HK-2 (cell line): ENCODE measurements at regions not wholly inside any gene's neighbourhood (a gene's known extent, or its start where the extent isn't known, plus 50 kb on each side); places are given as distances from the start of the nearest gene placed in this dataset.

Experiments
- DNase-seq: peaks from one replicate; pipeline ENCODE4 v3.0.0-alpha.2; 2018; ENCODE audit not compliant: unreplicated experiment

DNA sequence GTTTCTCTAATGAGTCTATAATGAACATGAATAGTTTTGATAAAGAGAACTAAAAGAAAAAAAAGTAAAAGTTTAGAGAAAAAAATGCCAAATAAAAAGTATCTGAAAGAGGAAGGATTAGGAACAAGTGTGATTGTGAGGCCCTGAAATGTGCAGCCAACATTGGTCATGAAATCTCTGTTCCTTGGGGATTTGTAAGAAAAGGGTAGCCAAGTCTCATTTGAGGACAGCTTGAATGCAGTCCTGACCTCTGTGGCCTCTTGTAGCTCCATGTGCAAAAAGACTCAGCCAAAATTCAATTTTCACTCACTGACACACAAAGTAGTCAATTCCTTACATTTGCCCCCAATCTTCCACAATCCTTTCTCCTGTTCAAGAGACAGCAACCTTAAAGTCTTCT, 167.9 kb downstream of the KLF12 start:
- no peak for DNase-seq

GRCh38 chr13:73962284-73962683, 171.9 kb downstream of the KLF12 start:
- DNase-seq = no peak

GRCh38 chr13:73961181-73961580, 173.0 kb downstream of the KLF12 start:
- no peak for DNase-seq

GRCh38 chr13:73960474-73960873, 173.7 kb downstream of the KLF12 start:
- DNase-seq = no peak

DNA sequence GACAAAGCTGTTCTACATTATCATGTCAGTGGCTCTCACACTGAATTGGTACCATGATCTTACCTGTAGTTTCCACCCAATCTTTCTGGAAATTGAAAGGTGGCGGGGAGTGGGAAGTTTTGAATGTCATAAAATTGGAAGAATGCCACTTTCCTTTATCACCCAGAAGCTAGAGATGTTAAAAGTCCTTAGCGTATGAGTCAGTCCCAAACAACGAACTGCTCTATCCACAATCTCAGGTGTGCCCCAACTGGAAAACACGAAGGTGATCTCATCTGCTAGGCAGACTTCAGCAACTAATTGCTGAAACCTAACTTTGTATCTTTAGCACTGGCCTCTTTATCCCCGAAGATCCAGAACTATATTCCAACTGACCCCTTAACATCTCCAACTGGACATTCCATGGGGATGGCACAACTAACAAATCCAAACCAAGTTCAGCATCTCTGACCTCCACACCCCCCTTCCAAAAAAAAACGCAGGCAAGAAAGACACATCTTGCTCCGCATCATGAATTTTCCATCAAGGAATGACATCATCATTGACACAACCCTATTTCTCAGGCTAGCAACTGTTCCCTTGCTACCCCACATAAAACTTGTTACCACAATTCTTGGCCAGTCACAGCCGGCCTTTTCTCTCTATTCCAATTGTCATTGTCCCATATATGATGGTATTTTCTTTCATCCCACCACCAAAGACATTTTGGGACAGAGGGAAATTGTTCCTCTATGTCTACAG, 175.4 kb downstream of the KLF12 start:
- no peak for DNase-seq

DNA sequence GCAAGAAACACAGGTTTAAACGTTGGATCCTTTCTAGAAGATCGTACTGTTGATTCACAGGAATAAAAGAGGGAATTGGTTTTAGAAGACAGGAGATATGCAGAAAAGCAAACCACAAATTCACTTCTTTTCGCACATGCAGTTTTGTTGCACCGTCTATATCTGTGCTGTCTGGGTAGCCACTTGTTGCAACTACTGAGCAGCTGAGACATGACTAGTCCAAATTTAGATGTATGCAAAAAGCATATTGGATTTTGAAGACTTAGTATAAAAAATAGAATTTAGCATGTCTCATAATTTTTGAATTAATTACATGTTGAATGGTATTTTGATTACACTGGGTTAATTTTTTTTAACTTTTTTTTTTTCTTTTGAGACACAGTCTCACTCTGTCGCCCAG, 176.3 kb downstream of the KLF12 start:
- no peak for DNase-seq

- no peak for DNase-seq
Observed at GRCh38 chr13:73956795-73957408, 177.3 kb downstream of the KLF12 start.

DNA sequence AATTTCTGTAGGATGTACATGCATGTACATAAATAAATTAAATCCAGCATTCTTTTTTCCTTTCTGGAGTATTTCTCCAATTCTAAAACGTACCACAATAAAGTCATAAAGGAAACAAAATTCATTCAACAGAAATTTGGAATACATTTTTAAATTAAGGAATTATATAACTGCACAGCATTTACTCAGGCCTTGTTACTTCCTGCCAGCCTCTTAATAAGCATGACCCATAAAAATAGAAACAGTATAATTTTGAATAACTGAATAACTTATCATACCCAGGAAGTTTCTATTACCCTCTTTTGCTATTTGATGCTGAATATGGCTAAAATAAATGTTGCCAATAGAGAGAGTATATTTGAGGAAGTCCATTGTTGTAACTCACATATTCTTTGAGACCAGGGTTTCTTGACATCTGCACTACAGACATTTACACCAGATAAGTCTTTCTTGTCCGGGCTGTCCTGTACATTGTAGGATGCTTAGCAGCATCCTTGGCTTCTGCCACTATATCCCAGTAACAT, 178.2 kb downstream of the KLF12 start:
- DNase-seq = no peak

GRCh38 chr13:73954808-73955207, 179.4 kb downstream of the KLF12 start:
- DNase-seq = no peak

GRCh38 chr13:73952648-73953047, 181.6 kb downstream of the KLF12 start:
- DNase-seq = no peak

- DNase-seq = no peak
Observed at GRCh38 chr13:73948848-73949529, 185.2 kb downstream of the KLF12 start.

DNA sequence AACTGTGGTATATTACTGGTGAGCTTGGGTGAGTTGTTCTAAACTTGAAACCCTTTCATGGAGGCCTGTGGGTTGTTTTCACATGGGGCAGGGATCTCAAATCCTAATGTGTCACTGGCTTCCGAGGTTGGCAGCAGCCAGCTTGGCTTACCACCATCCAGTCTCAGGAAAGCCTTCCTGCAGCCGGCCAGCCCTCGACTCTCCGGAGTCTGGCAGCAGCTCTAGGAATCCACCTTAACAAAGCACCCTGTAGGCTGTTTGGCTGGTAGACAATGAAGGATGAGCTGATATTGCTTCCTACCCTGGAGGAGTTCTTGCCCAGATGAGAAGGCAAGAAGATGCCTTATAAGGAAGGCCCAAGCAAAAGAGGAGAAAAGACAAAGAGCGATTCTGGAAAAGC, 188.3 kb downstream of the KLF12 start:
- DNase-seq = no peak

- no peak for DNase-seq
Observed at GRCh38 chr13:73945382-73945781, 188.8 kb downstream of the KLF12 start.

DNA sequence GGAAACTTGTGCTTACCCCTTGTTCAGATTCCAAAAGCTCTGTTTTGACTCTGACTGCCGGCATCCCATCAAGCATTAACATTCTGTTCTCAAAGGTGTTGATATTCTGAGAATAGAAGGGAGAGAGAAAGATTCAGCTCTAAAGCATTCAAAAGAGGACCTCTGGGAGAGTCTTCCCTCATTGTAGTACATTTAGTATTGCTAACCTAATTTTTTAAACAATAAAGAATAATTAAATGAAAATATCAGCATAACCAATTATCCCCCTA, 190.3 kb downstream of the KLF12 start:
- DNase-seq = no peak

- no peak for DNase-seq
Observed at GRCh38 chr13:73943137-73943964, 190.9 kb downstream of the KLF12 start.

DNA sequence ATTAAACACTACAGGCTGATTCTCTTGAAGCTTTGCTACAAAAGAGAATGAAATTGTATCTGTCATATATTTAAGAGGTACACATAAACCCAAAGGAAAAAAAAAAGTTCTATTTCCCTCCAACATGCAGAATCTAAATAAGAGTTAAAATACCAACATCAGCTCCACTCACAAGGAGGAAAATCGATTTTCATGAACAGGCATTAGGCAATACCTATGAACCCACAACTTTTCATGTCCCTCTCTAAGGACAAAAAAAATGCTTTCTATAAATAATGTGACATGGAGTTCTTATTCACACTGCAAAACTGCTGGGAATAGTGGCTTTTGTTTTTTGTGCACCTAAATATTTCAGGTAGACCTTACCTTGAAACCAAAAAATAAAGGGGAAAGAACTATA, 192.5 kb downstream of the KLF12 start:
- DNase-seq = no peak

GRCh38 chr13:73940098-73940497, 194.1 kb downstream of the KLF12 start:
- no peak for DNase-seq

GRCh38 chr13:73939603-73940002, 194.6 kb downstream of the KLF12 start:
- DNase-seq = no peak

DNA sequence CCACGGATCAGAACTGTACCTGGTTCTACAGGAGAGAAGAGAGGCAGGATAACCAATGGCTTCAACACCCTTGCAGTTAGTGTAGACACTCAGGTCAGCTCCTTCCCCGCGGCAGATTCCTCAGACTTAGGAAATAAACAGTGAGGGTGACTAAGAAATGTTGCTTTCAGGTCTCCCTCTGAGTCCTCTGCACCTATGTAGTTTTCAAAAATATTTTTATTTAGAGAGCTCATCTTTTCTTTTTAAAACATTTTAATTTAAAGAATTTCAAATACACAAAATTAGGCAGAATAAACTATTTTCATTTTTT, 195.2 kb downstream of the KLF12 start:
- no peak for DNase-seq

GRCh38 chr13:73938372-73939070, 195.7 kb downstream of the KLF12 start:
- DNase-seq = no peak

DNA sequence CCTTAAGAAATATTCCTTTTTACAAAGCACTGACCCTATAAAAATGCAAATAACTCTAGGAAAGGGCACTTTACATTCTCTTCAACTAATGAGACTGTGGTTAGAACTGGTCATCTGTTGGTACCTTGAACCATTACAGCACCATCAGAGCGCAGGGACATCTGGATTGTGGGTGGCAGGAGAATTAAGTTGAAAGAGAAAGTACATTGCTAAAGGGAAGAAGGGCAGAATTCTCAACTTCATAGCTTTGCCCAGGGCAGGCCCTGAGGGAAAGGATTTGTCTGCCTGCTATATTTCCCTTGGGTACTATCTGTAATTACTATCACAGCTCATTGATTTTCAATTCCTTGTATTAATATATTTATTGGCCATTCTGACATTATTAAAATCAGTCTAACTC, 196.8 kb downstream of the KLF12 start:
- no peak for DNase-seq

DNA sequence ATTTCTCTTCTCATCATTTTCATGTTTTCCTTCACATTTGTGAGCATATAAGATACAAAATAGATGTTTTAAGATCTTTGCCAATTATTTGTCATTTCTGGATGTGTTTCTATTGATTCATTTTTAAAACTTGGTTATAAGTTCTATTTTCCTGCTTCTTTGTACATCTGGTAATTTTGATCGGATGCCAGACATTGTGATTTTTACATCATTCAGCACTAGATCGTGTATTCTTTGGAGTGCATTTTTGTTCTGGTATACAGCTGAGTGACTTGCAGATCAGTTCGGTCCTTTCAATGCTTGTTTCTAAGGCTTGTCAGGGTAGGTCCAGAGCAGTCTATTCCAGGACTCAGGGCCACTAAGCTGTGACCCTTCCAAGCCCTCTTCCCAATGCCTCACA, 198.2 kb downstream of the KLF12 start:
- DNase-seq = no peak
